H1 (cell line): ENCODE measurements at regions not wholly inside any gene's neighbourhood (a gene's known extent, or its start where the extent isn't known, plus 50 kb on each side); places are given as distances from the start of the nearest gene placed in this dataset.

Experiments
- TF ChIP-seq, protein P1 (sequence below): IDR thresholded peaks from 2 replicates; pipeline ENCODE4 v1.6.1; 2012; ENCODE audit warnings: low read length, inconsistent platforms

DNA sequence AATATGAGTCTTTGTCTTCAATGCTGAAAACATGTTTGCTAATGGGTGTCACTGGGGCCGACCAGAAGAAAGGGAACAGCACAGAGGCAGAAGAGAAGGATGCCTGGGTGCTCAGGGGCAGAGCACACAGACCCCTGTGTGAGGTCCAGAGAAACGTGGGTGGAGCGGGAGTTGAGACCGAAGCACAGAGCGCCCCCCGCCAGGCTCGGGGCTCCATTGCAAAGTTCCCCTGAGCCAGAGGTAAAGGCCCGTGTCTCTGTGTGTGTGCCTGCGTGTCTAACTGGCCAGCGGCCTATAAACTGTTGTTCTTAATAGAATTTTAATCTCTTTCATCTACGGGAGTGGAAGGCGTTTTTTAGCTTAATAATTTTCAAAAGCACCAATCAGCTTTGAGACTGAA is 343.1 kb downstream of the TEX29 start (continued):
- TF ChIP-seq, protein P1, sequence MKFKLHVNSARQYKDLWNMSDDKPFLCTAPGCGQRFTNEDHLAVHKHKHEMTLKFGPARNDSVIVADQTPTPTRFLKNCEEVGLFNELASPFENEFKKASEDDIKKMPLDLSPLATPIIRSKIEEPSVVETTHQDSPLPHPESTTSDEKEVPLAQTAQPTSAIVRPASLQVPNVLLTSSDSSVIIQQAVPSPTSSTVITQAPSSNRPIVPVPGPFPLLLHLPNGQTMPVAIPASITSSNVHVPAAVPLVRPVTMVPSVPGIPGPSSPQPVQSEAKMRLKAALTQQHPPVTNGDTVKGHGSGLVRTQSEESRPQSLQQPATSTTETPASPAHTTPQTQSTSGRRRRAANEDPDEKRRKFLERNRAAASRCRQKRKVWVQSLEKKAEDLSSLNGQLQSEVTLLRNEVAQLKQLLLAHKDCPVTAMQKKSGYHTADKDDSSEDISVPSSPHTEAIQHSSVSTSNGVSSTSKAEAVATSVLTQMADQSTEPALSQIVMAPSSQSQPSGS, result no peak
